Choroid plexus epithelial cell (primary cell): ENCODE measurements at regions not wholly inside any gene's neighbourhood (a gene's known extent, or its start where the extent isn't known, plus 50 kb on each side); places are given as distances from the start of the nearest gene placed in this dataset.
"Not testable (repeated sequence)": the region's sequence is repeated elsewhere in the genome, so short reads cannot be mapped to it uniquely, and the experiment has no call there.

Experiments
- DNase-seq: peaks from one replicate; pipeline ENCODE4 v3.0.0-alpha.2; 2010; ENCODE audit warnings: low read depth
- H3K4me3 ChIP-seq: 2 replicates; pipeline ENCODE4 v1.5.1; 2011; ENCODE audit warnings: low read depth, mild to moderate bottlenecking, control low read depth, low read length, moderate library complexity
- CTCF ChIP-seq: conservative IDR thresholded peaks from 2 replicates; pipeline ENCODE4 v1.5.1; 2011; ENCODE audit warnings: low read depth, mild to moderate bottlenecking, control low read depth, inconsistent platforms, low read length, moderate library complexity

GRCh38 chr7:42567051-42567450 is 330.0 kb upstream of the GLI3 start:
- no peak for TF ChIP-seq CTCF
- H3K4me3 ChIP-seq = no peak overlapping the region

DNA sequence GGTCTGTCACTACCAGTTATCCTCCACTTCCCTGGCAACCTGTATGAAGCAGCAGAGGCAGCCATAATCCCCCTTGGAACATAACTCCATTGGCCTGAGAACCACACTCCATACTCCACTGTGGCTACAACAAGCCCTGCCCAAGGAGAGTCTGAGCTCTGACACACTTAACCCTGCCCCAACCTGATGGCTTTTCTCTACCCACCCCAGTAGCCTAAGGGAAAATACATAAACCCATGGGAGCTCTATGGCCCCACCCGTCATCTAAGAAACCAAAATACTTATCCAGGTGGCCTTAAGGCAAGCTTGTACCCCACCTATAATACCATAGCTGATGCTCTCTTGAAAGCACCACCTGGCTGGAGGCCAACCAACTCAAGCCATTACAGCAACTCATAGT is 324.8 kb upstream of the GLI3 start:
- no peak for DNase-seq
- H3K4me3 ChIP-seq = no peak overlapping the region
- no peak for TF ChIP-seq CTCF

More at GRCh38 chr7:42567051-42567450, 330.0 kb upstream of the GLI3 start:
- no peak for DNase-seq

GRCh38 chr7:42560866-42561265 is 323.9 kb upstream of the GLI3 start:
- no peak for DNase-seq
- no peak overlapping the region for H3K4me3 ChIP-seq
- no peak for TF ChIP-seq CTCF

DNA sequence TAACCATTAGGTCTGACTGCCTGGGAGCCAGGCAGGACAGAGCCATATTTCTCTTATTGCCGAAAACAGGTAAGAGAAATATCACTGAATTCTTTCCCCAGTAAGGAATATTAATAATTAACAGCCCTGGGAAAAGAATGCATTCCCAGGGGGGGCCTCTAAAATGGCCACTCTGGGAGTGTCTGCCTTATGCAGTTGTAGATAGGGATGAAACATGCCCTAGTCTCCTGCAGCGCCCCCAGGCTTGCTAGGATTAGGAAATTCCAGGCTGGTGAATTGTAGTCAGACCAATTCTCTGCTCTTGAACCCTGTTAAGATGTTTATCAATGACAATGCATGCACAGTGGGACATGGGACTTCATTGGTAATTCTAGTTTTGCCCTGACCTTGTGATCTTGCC is 317.9 kb upstream of the GLI3 start:
- not testable (repeated sequence) for H3K4me3 ChIP-seq, DNase-seq

DNA sequence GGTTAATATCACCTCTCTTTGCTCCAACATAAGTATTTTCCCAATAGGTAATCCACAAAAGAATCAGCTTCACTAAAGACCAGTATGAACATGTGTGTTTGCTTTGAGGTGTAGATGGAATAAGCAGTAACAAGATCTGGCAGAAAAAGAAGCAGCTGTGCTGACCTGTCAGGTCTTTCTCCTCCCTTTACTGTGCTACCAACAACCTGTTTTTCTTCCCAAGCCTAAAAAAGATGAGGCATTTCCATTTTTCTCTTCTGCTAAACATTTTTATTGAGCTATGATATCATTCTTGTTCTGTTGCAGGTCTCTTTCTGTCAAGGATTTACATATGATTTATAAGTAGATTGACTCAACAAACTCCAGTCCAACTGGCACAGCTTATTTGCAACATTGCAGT is 315.2 kb upstream of the GLI3 start:
- no peak overlapping the region for H3K4me3 ChIP-seq
- DNase-seq = no peak
- TF ChIP-seq CTCF = no peak

- no peak overlapping the region for H3K4me3 ChIP-seq
- DNase-seq = no peak
- TF ChIP-seq CTCF = no peak
These were observed 313.9 kb upstream of the GLI3 start for GRCh38 chr7:42550706-42551470.

- no peak overlapping the region for H3K4me3 ChIP-seq
- TF ChIP-seq CTCF = no peak
- no peak for DNase-seq
These were observed 313.0 kb upstream of the GLI3 start for GRCh38 chr7:42549866-42550485.
